ENCODE measurements at regions not wholly inside any gene's neighbourhood (a gene's known extent, or its start where the extent isn't known, plus 50 kb on each side); places are given as distances from the start of the nearest gene placed in this dataset.

GRCh38 chr1:38198621-38199020, 152.0 kb upstream of the POU3F1 start:
- TF ChIP-seq POLR2AphosphoS5 (IDR thresholded peaks at IDR 0.05; ENCODE audit: low read depth) (no peak), CTCF (IDR thresholded peaks at IDR 0.05; ENCODE audit: insufficient read depth, low read length) (no peak)

All from HL-60 (cell line).